Transverse colon (tissue), 4 donors: ENCODE measurements at regions not wholly inside any gene's neighbourhood (a gene's known extent, or its start where the extent isn't known, plus 50 kb on each side); places are given as distances from the start of the nearest gene placed in this dataset.

Source experiments
- DNase-seq: peaks from one replicate; pipeline ENCODE4 v3.0.0-alpha.2; 2019
- H3K27ac ChIP-seq, 4 donors: fragments of 200-600 bp; sonication (generic); 2 replicates each; pipeline ENCODE4 v1.5.1; 2016 to 2018; ENCODE audit warnings: inconsistent platforms in 4 of 4
- H3K27me3 ChIP-seq: fragments of 200-600 bp; sonication (generic); 2 replicates; pipeline ENCODE4 v1.5.1; 2017; ENCODE audit warnings: inconsistent platforms
- H3K36me3 ChIP-seq, 4 donors: fragments of 200-600 bp; sonication (generic); 2 replicates each; pipeline ENCODE4 v1.5.1; 2017 to 2019; ENCODE audit warnings: inconsistent platforms in 4 of 4
- H3K4me1 ChIP-seq, 4 donors: fragments of 200-600 bp; sonication (generic); 2 replicates each; pipeline ENCODE4 v1.5.1; 2017 to 2020; ENCODE audit warnings: inconsistent platforms in 4 of 4
- H3K4me3 ChIP-seq, 4 donors: fragments of 200-600 bp; sonication (generic); 1 replicate in 1 of 4; 2 replicates in 3 of 4; pipeline versions ENCODE4 v1.5.1 to v1.6.1; 2017 to 2019; ENCODE audit warnings: inconsistent platforms in 4 of 4
- H3K9me3 ChIP-seq, 2 donors: fragments of 200-600 bp; sonication (generic); 2 replicates each; pipeline ENCODE4 v1.5.1; 2017 to 2019; ENCODE audit warnings: inconsistent platforms in 2 of 2
- EP300 ChIP-seq: sonication (generic); formaldehyde crosslinking; IDR thresholded peaks from one replicate; pipeline ENCODE4 v1.6.1; 2017; ENCODE audit warnings: antibody characterized with exemption, low read depth
- POLR2A ChIP-seq: fragments of 450-650 bp; IDR thresholded peaks from one replicate; pipeline ENCODE4 v1.6.1; 2016; ENCODE audit warnings: antibody characterized with exemption, mild to moderate bottlenecking, moderate library complexity
- POLR2AphosphoS5 ChIP-seq, 3 donors: sonication (generic); formaldehyde crosslinking; IDR thresholded peaks; one replicate each; pipeline ENCODE4 v1.6.1; 2016; ENCODE audit warnings: antibody characterized with exemption in 3 of 3
- WGBS, 2 donors: methylation state at CpG; one replicate each; pipeline ENCODE4 v1.1.5; 2018; ENCODE audit warnings: low coverage in 1 of 2; 5-methylcytosine and 5-hydroxymethylcytosine counted together
- in situ Hi-C, 4 donors: fragments of 200-750 bp; cut with MboI; loops; one replicate each; pipeline versions ENCODE4 v1.15.0 to v1.15.1; 2017; ENCODE audit warnings: low sequenced_read_pairs in 3 of 4, low pct_ligation_motif_present in 1 of 4, low pct_unique_long_range_greater_than_20kb in 1 of 4
- intact Hi-C: fragments of 100-400 bp; cut with DNase I; formaldehyde crosslinking; loops from one replicate; pipeline ENCODE4 v1.15.1; 2023; ENCODE audit warnings: low total_unique reads
- TF ChIP-seq, protein P1 (sequence below), 5 experiments: fragments of 200-600 bp in 3 of 5; fragments of 450-650 bp in 2 of 5; sonication (generic) in 3 of 5; IDR thresholded peaks; 1 replicate in 2 of 5; 2 replicates in 3 of 5; pipeline ENCODE4 v1.5.1; 2016 to 2017; ENCODE audit warnings: antibody characterized with exemption in 5 of 5, inconsistent platforms in 3 of 5, mild to moderate bottlenecking in 2 of 5, moderate library complexity in 1 of 5

DNA sequence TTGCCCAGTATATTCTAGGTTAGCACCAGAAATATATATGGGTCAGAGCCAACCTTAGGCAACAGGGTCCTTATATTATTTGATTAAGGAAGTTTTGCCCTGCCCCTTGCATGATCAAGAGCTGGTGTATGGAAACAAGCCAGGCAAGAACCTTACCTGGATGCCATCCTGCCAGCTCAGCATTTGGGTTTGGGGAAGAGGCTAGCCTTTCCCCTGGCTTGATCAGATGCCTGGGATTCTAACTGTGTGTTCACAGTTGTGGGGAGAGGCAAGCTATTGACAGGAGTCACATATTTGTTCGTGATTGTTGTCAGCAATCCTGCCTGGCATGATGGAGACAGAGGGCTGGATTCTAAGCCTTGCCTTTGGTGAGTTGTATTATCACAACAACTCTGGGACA, 260.0 kb upstream of the DACH1 start:
- no peak overlapping the region for H3K27ac ChIP-seq
- 88% methylated on average over 1 of the region's 1 CpG; no CpG with 5 or more reads in 1 of the 2 donors for WGBS, 2 donors

DNA sequence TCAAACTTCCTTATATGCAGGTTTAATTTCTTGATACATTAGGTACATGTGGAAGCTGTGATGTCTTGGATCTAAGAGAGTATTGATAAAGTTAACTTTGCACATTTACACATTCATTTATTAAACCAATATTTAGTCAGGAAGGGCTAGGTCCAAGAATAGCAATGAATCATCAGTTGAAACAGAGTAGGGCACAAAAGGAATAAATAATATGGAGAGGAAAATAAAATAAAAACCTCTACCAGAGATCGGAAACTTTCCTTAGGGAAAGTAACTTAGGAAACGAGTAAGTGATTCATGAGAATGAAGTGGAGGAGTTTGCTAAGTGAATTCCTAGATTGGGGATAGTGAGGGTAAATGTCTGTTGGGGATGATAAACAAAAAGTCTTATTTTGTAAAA, 259.4 kb upstream of the DACH1 start:
- no peaks in the 10 kb centered on the region for H3K27me3 ChIP-seq
- in situ Hi-C loops, result no loop called here
- no peak overlapping the region for H3K4me3 ChIP-seq
- no peak for TF ChIP-seq POLR2A
- no peak for TF ChIP-seq EP300
- TF ChIP-seq, protein P1, sequence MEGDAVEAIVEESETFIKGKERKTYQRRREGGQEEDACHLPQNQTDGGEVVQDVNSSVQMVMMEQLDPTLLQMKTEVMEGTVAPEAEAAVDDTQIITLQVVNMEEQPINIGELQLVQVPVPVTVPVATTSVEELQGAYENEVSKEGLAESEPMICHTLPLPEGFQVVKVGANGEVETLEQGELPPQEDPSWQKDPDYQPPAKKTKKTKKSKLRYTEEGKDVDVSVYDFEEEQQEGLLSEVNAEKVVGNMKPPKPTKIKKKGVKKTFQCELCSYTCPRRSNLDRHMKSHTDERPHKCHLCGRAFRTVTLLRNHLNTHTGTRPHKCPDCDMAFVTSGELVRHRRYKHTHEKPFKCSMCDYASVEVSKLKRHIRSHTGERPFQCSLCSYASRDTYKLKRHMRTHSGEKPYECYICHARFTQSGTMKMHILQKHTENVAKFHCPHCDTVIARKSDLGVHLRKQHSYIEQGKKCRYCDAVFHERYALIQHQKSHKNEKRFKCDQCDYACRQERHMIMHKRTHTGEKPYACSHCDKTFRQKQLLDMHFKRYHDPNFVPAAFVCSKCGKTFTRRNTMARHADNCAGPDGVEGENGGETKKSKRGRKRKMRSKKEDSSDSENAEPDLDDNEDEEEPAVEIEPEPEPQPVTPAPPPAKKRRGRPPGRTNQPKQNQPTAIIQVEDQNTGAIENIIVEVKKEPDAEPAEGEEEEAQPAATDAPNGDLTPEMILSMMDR (IDR thresholded peaks at IDR 0.05), result no peak
- no peak for TF ChIP-seq POLR2AphosphoS5 (IDR thresholded peaks at IDR 0.05)
- intact Hi-C loops, result no loop called here
- H3K36me3 ChIP-seq, result no peaks in the 10 kb centered on the region
- DNase-seq, result no peak
- no peaks in the 10 kb centered on the region for H3K4me1 ChIP-seq
- no peaks in the 10 kb centered on the region for H3K9me3 ChIP-seq
- WGBS, 2 donors, result 65 to 78% methylated on average over 2 of the region's 2 CpGs
- H3K27ac ChIP-seq, result no peak overlapping the region

More for the DNA sequence above, 260.0 kb upstream of the DACH1 start:
- no peak overlapping the region for H3K4me3 ChIP-seq
- no peaks in the 10 kb centered on the region for H3K9me3 ChIP-seq
- no peaks in the 10 kb centered on the region for H3K36me3 ChIP-seq
- no peak for DNase-seq
- no peak for TF ChIP-seq POLR2A
- in situ Hi-C loops, result no loop called here
- no peaks in the 10 kb centered on the region for H3K4me1 ChIP-seq
- H3K27me3 ChIP-seq, result no peaks in the 10 kb centered on the region
- intact Hi-C loops, result no loop called here

DNA sequence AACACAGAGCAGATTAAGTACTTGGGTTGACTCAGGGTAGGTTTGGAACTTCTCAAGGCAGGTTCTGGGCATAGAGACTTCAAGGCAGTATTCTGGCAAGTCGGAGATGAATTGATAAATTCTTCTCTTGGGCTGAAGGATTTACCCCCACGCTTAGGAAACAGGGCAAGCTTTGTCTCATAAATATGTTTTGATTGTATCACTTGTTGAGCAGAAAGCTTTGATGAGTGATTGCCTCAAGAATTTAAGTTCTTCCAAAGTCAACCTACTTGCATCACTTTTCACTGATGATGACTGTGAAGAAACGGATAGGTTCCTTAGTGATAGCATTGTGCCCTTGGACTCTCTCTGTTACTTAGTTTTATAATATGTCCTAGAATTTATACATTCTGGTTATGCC, 258.6 kb upstream of the DACH1 start:
- DNase-seq, result no peak
- WGBS, 2 donors, result 86 to 91% methylated on average over 3 of the region's 3 CpGs
- in situ Hi-C loops (no loop called here), intact Hi-C loops (no loop called here)
- TF ChIP-seq POLR2A, result no peak
- TF ChIP-seq POLR2AphosphoS5 (IDR thresholded peaks at IDR 0.05), result no peak
- TF ChIP-seq, protein P1 (IDR thresholded peaks at IDR 0.05), result no peak
- TF ChIP-seq EP300, result no peak
- Histone ChIP-seq H3K27me3 (no peaks in the 10 kb centered on the region), H3K27ac (no peak overlapping the region), H3K36me3 (no peaks in the 10 kb centered on the region), H3K4me1 (no peaks in the 10 kb centered on the region), H3K4me3 (no peak overlapping the region), H3K9me3 (no peaks in the 10 kb centered on the region)

DNA sequence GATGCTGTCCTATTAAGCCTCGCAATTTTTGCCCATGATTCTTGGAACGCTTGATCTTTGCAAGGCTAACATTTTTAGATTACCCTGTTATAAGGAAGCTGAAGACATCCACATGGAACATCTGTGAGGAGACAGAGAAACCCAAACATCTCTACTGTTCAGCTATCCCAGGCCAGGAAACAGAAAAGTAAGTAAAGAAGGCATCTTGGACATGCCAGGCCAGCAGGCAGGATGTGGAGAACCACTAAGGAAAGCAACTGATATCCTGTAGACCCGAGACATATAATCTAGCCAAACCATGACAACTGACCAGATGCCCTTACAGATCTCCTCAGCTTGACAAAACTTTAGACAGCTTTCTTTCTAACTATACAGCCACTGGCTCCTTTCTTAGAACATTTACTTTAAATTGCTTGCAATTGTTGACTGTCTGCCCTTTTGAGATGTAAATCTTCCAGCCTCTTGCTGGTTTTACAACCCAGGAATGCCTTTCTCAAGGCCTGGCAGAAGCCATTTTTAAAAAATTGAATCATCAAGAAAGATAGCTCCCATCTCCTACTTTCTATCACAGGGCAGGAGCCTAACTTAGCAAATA, 255.8 kb upstream of the DACH1 start:
- no peak for TF ChIP-seq EP300
- no peak for TF ChIP-seq POLR2AphosphoS5 (IDR thresholded peaks at IDR 0.05)
- no peak for TF ChIP-seq POLR2A
- TF ChIP-seq, protein P1 (IDR thresholded peaks at IDR 0.05), result no peak
- H3K9me3 ChIP-seq, result no peaks in the 10 kb centered on the region
- no peaks in the 10 kb centered on the region for H3K4me1 ChIP-seq
- H3K27me3 ChIP-seq, result no peaks in the 10 kb centered on the region
- WGBS, 2 donors, result 69 to 100% methylated on average over 1 to 3 of the region's 3 CpGs
- in situ Hi-C loops, result no loop called here
- intact Hi-C loops, result no loop called here
- no peak overlapping the region for H3K27ac ChIP-seq
- H3K36me3 ChIP-seq, result no peaks in the 10 kb centered on the region
- no peak for DNase-seq
- no peak overlapping the region for H3K4me3 ChIP-seq

DNA sequence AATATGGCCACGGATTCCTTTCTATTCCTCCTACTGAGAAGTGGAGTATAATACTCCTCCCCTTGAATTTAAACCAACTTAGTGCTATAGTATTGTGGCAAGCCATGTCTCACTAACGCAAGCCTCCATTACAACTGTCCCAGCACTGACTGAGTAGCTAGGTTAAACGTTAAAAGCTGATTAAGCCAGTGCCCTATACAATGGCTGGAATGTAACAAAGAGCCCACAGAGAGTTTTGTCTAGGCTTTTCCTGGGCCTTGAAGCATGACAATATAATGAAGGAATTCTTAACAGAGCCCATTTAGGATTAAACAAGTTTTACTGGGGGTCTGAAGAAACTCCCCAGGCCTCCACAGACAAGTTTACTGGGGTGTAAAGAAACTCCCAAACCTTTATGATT, 254.5 kb upstream of the DACH1 start:
- TF ChIP-seq POLR2A, result no peak
- no peak for TF ChIP-seq POLR2AphosphoS5 (IDR thresholded peaks at IDR 0.05)
- TF ChIP-seq, protein P1 (IDR thresholded peaks at IDR 0.05), result no peak
- no peak for TF ChIP-seq EP300
- intact Hi-C loops, result no loop called here
- H3K4me1 ChIP-seq, result no peaks in the 10 kb centered on the region
- H3K4me3 ChIP-seq, result no peak overlapping the region
- H3K27ac ChIP-seq, result no peak overlapping the region
- H3K36me3 ChIP-seq, result no peaks in the 10 kb centered on the region
- H3K27me3 ChIP-seq, result no peaks in the 10 kb centered on the region
- no peak for DNase-seq
- H3K9me3 ChIP-seq, result no peaks in the 10 kb centered on the region
- in situ Hi-C loops, result no loop called here
- 73 to 89% methylated on average over 3 of the region's 3 CpGs for WGBS, 2 donors
